A673 (cell line): ENCODE measurements at regions not wholly inside any gene's neighbourhood (a gene's known extent, or its start where the extent isn't known, plus 50 kb on each side); places are given as distances from the start of the nearest gene placed in this dataset.
"Not testable (repeated sequence)": the region's sequence is repeated elsewhere in the genome, so short reads cannot be mapped to it uniquely, and the experiment has no call there.

Experiments
- BruUV-seq: library from RNA; stranded (reverse); fragments of 400-500 nt; replicated peaks from 2 replicates; lab custom pipeline; 2021; lab: Mats Ljungman, UMichigan
- CTCF ChIA-PET: fragments of 300-600 bp; sonication (Branson Sonifier 250); formaldehyde crosslinking; loops from one replicate; lab custom pipeline; 2022; ENCODE audit warnings: antibody characterized with exemption; lab: Charles Lee
- POLR2A ChIA-PET: fragments of 300-600 bp; sonication (Branson Sonifier 250); formaldehyde crosslinking; loops from one replicate; lab custom pipeline; 2022; ENCODE audit warnings: antibody characterized with exemption; ENCODE audit not compliant: low non-redundant PET; lab: Charles Lee
- DNase-seq: peaks from one replicate; pipeline ENCODE4 v3.0.0-alpha.2; 2015; ENCODE audit warnings: low spot score
- H3K27ac ChIP-seq: fragments of 200-600 bp; sonication (generic); 2 replicates; pipeline ENCODE4 v1.5.1; 2016; ENCODE audit warnings: mixed run types, low read depth, mild to moderate bottlenecking, mixed read lengths, antibody characterized with exemption, low read length; ENCODE audit not compliant: poor library complexity, severe bottlenecking
- H3K27me3 ChIP-seq: fragments of 200-600 bp; sonication (generic); replicated peaks from 2 replicates; pipeline ENCODE4 v1.6.1; 2017; ENCODE audit warnings: mixed run types, low read depth, mild to moderate bottlenecking, mixed read lengths, antibody characterized with exemption, low read length; ENCODE audit not compliant: insufficient read depth, poor library complexity
- H3K36me3 ChIP-seq: fragments of 200-600 bp; sonication (generic); 2 replicates; pipeline ENCODE4 v1.6.1; 2016; ENCODE audit warnings: mixed run types, mild to moderate bottlenecking, mixed read lengths, antibody characterized with exemption, low read length; ENCODE audit not compliant: insufficient read depth, poor library complexity, severe bottlenecking
- H3K4me1 ChIP-seq: fragments of 200-600 bp; sonication (generic); 2 replicates; pipeline ENCODE4 v1.6.1; 2017; ENCODE audit warnings: mixed run types, mild to moderate bottlenecking, mixed read lengths, antibody characterized with exemption, low read length; ENCODE audit not compliant: insufficient read depth, poor library complexity, severe bottlenecking
- H3K4me3 ChIP-seq: fragments of 200-600 bp; sonication (generic); 2 replicates; pipeline ENCODE4 v1.5.1; 2016; ENCODE audit warnings: low read depth, mixed run types, mild to moderate bottlenecking, mixed read lengths, low read length; ENCODE audit not compliant: poor library complexity, severe bottlenecking
- H3K9me3 ChIP-seq: fragments of 200-600 bp; sonication (generic); 2 replicates; pipeline ENCODE4 v1.6.1; 2016; ENCODE audit warnings: mixed run types, low read depth, mild to moderate bottlenecking, mixed read lengths, antibody characterized with exemption, low read length; ENCODE audit not compliant: poor library complexity, severe bottlenecking
- CTCF ChIP-seq: fragments of 300-800, 200-600 bp; sonication (generic); conservative IDR thresholded peaks from 2 replicates; pipeline ENCODE4 v1.5.1; 2017; ENCODE audit warnings: low read depth, mild to moderate bottlenecking, antibody characterized with exemption, low read length, moderate library complexity, mixed read lengths
- EZH2 ChIP-seq: fragments of 200-600 bp; sonication (generic); IDR thresholded peaks from 2 replicates; pipeline ENCODE4 v1.6.1; 2017; ENCODE audit warnings: borderline replicate concordance, low read depth, mild to moderate bottlenecking, mixed read lengths, antibody characterized with exemption, low read length; ENCODE audit not compliant: poor library complexity, severe bottlenecking
- intact Hi-C: fragments of 100-400 bp; cut with micrococcal nuclease; formaldehyde crosslinking; loops from one replicate; pipeline ENCODE4 v1.10.0; 2022; ENCODE audit not compliant: unreplicated experiment

DNA sequence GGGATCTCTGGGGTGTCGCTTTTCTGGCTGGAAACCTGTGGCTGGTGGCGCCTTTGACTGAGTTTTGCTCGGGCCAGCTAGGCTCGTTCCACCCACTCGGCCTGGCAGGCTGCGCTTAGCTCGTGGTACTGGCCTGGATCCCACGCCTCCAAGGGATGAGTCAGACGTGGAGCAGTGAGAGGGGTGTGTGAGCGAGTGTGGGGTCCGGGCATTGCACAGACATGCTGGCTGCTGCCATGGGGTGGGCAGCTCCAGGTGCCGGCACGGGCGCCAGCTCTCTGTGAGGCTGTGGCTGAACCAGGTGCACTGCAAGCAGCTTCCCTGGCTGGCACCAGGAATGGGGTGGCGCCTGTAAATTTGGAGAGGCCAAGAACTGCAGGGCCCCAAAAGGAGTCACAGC, 63.1 kb upstream of the CACNA2D1 start:
- no peak overlapping the region for H3K27ac ChIP-seq
- no peaks in the 10 kb centered on the region for H3K9me3 ChIP-seq
- intact Hi-C loops, result no loop called here
- DNase-seq, result no peak
- CTCF ChIA-PET, result no interaction called here
- POLR2A ChIA-PET, result no interaction called here
- no peaks in the 10 kb centered on the region for H3K36me3 ChIP-seq
- no TSS peak for BruUV-seq
- TF ChIP-seq EZH2, result no peak
- TF ChIP-seq CTCF, result no peak
- no peak overlapping the region for H3K4me3 ChIP-seq
- H3K4me1 ChIP-seq, result no peaks in the 10 kb centered on the region
- peaks cover 2% of the 10 kb centered on the region for H3K27me3 ChIP-seq

DNA sequence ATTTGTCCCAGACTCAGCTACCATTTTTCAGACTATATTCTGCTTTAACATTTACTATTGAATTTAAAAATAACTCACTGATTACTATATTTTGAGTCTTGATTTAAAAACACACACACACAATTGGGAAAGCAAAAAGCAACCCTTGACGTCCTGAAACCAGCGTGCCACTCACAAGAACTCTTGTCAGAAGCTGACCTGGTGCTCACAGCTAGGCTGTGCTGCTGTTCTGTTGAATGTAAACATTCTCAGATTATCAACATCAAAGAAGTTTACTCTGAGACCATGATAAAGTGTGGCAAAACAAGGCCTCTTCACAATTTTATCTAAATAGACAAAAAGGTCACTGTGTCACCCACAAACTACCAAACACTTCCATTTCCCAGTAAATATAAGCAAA, 62.6 kb upstream of the CACNA2D1 start:
- Histone ChIP-seq H3K9me3 (no peaks in the 10 kb centered on the region), H3K4me3 (no peak overlapping the region), H3K36me3 (no peaks in the 10 kb centered on the region), H3K27me3 (peaks cover 2% of the 10 kb centered on the region), H3K27ac (no peak overlapping the region), H3K4me1 (no peaks in the 10 kb centered on the region)
- intact Hi-C loops, result no loop called here
- POLR2A ChIA-PET, result no interaction called here
- DNase-seq, result no peak
- BruUV-seq, result no TSS peak
- CTCF ChIA-PET, result no interaction called here
- TF ChIP-seq EZH2, result no peak
- no peak for TF ChIP-seq CTCF

DNA sequence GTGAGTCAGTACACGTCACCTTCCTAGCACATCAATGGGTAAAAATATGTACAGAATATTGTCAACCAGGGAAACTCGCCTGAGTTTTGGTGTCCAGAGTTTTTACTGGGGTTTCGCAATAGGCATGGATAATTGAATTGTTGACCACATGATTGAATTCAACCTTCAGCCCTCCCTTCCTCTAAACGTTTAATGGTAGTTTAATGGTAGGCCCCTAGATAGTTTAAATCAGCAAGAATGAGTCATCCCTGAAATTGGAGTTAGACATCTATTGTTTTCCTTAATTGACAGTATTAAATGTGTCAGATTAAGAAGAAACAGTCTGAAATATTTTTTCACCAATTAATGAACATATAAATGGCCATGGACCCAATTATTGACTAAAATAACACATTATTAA, 57.8 kb upstream of the CACNA2D1 start:
- TF ChIP-seq EZH2 (no peak), CTCF (no peak)
- H3K36me3 ChIP-seq, result no peaks in the 10 kb centered on the region
- H3K9me3 ChIP-seq, result peaks cover 3% of the 10 kb centered on the region
- no peak overlapping the region for H3K4me3 ChIP-seq
- no peaks in the 10 kb centered on the region for H3K27me3 ChIP-seq
- ChIA-PET CTCF (no interaction called here), POLR2A (no interaction called here)
- intact Hi-C loops, result no loop called here
- H3K27ac ChIP-seq, result no peak overlapping the region
- no peak for DNase-seq
- no peaks in the 10 kb centered on the region for H3K4me1 ChIP-seq
- no TSS peak for BruUV-seq

GRCh38 chr7:82499546-82499945, 56.0 kb upstream of the CACNA2D1 start:
- CTCF ChIA-PET, H3K36me3 ChIP-seq, H3K9me3 ChIP-seq, BruUV-seq, H3K27ac ChIP-seq, POLR2A ChIA-PET, intact Hi-C loops, DNase-seq, H3K4me1 ChIP-seq, H3K4me3 ChIP-seq, H3K27me3 ChIP-seq: not testable (repeated sequence)
